T follicular helper cell (primary cell): ENCODE measurements at regions not wholly inside any gene's neighbourhood (a gene's known extent, or its start where the extent isn't known, plus 50 kb on each side); places are given as distances from the start of the nearest gene placed in this dataset.
A peak's percentile ranks its signal among the peaks of the same experiment; 100 is the strongest.
"Not testable (repeated sequence)": the region's sequence is repeated elsewhere in the genome, so short reads cannot be mapped to it uniquely, and the experiment has no call there.

ENCODE experiments used
- DNase-seq: peaks from one replicate; pipeline ENCODE4 v3.0.0-alpha.2; 2020; ENCODE audit warnings: low read depth

GRCh38 chr10:6692856-6693255 is 112.8 kb upstream of the PRKCQ start:
- DNase-seq = no peak

- DNase-seq = no peak
Measured at GRCh38 chr10:6692103-6692502, 112.0 kb upstream of the PRKCQ start.

- no peak for DNase-seq
Measured at GRCh38 chr10:6689036-6689435, 109.0 kb upstream of the PRKCQ start.

- DNase-seq = no peak
Measured at GRCh38 chr10:6680735-6681134, 100.7 kb upstream of the PRKCQ start.

GRCh38 chr10:6678956-6679355 is 98.9 kb upstream of the PRKCQ start:
- DNase-seq = no peak

GRCh38 chr10:6678211-6678803 is 98.2 kb upstream of the PRKCQ start:
- DNase-seq = peak; percentile 43

GRCh38 chr10:6677129-6677528 is 97.1 kb upstream of the PRKCQ start:
- DNase-seq = not testable (repeated sequence)

GRCh38 chr10:6674291-6674690 is 94.2 kb upstream of the PRKCQ start:
- no peak for DNase-seq

GRCh38 chr10:6671976-6672375 is 91.9 kb upstream of the PRKCQ start:
- DNase-seq = no peak

GRCh38 chr10:6669269-6669859 is 89.3 kb upstream of the PRKCQ start:
- no peak for DNase-seq

GRCh38 chr10:6667679-6668270 is 87.7 kb upstream of the PRKCQ start:
- no peak for DNase-seq

- no peak for DNase-seq
Measured at GRCh38 chr10:6667150-6667549, 87.1 kb upstream of the PRKCQ start.

GRCh38 chr10:6665847-6666246 is 85.8 kb upstream of the PRKCQ start:
- DNase-seq = no peak

GRCh38 chr10:6660460-6660859 is 80.4 kb upstream of the PRKCQ start:
- no peak for DNase-seq

- DNase-seq = no peak
Measured at GRCh38 chr10:6659451-6659850, 79.4 kb upstream of the PRKCQ start.

- DNase-seq = no peak
Measured at GRCh38 chr10:6657669-6658068, 77.6 kb upstream of the PRKCQ start.

GRCh38 chr10:6657196-6657595 is 77.1 kb upstream of the PRKCQ start:
- no peak for DNase-seq

- no peak for DNase-seq
Measured at GRCh38 chr10:6654571-6654970, 74.5 kb upstream of the PRKCQ start.

GRCh38 chr10:6650586-6650985 is 70.5 kb upstream of the PRKCQ start:
- no peak for DNase-seq

- no peak for DNase-seq
Measured at GRCh38 chr10:6649903-6650302, 69.8 kb upstream of the PRKCQ start.

GRCh38 chr10:6648894-6649720 is 69.0 kb upstream of the PRKCQ start:
- no peak for DNase-seq

- peak; percentile 41 for DNase-seq
Measured at GRCh38 chr10:6647811-6648526, 67.9 kb upstream of the PRKCQ start.
